Hepatocyte (in vitro differentiated cells): ENCODE measurements at regions not wholly inside any gene's neighbourhood (a gene's known extent, or its start where the extent isn't known, plus 50 kb on each side); places are given as distances from the start of the nearest gene placed in this dataset.

Experiments
- DNase-seq: peaks from one replicate; pipeline ENCODE4 v3.0.0-alpha.2; 2016; ENCODE audit warnings: low spot score
- H2AFZ ChIP-seq: fragments of 200-600 bp; sonication (generic); 2 replicates; pipeline ENCODE4 v1.6.0; 2016; ENCODE audit warnings: antibody characterized with exemption, mild to moderate bottlenecking
- H3K27ac ChIP-seq: fragments of 200-600 bp; sonication (generic); 2 replicates; pipeline ENCODE4 v1.5.1; 2016; ENCODE audit warnings: mild to moderate bottlenecking
- H3K27me3 ChIP-seq: fragments of 200-600 bp; sonication (generic); 2 replicates; pipeline ENCODE4 v1.6.1; 2016
- H3K36me3 ChIP-seq: fragments of 200-600 bp; sonication (generic); replicated peaks from 2 replicates; pipeline ENCODE4 v1.5.1; 2016; ENCODE audit warnings: low read depth; ENCODE audit not compliant: insufficient read depth
- H3K4me1 ChIP-seq: fragments of 200-600 bp; sonication (generic); 2 replicates; pipeline ENCODE4 v1.5.1; 2016; ENCODE audit warnings: mild to moderate bottlenecking, moderate library complexity; ENCODE audit not compliant: insufficient read depth
- H3K4me2 ChIP-seq: fragments of 200-600 bp; sonication (generic); 2 replicates; pipeline ENCODE4 v1.6.0; 2016
- H3K4me3 ChIP-seq: fragments of 200-600 bp; sonication (generic); 2 replicates; pipeline ENCODE4 v1.5.1; 2016; ENCODE audit warnings: mild to moderate bottlenecking
- H3K79me2 ChIP-seq: fragments of 200-600 bp; sonication (generic); 2 replicates; pipeline ENCODE4 v1.6.0; 2017; ENCODE audit warnings: mild to moderate bottlenecking
- H3K9me2 ChIP-seq: fragments of 200-600 bp; sonication (generic); replicated peaks from 2 replicates; pipeline ENCODE4 v1.6.0; 2017; ENCODE audit warnings: mild to moderate bottlenecking; ENCODE audit not compliant: insufficient read depth
- H3K9me3 ChIP-seq: fragments of 200-600 bp; sonication (generic); 2 replicates; pipeline ENCODE4 v1.5.1; 2016; ENCODE audit warnings: low read depth, mild to moderate bottlenecking
- H4K20me1 ChIP-seq: fragments of 200-600 bp; sonication (generic); 2 replicates; pipeline ENCODE4 v1.6.0; 2016; ENCODE audit warnings: mild to moderate bottlenecking; ENCODE audit not compliant: insufficient read depth, poor library complexity, severe bottlenecking
- EZH2 ChIP-seq: fragments of 200-600 bp; sonication (generic); IDR thresholded peaks from 2 replicates; pipeline ENCODE4 v1.6.1; 2016; ENCODE audit warnings: antibody characterized with exemption, mild to moderate bottlenecking, borderline replicate concordance
- EZH2phosphoT487 ChIP-seq: fragments of 200-600 bp; sonication (generic); IDR thresholded peaks from one replicate; pipeline ENCODE4 v1.6.1; 2018; ENCODE audit warnings: antibody characterized with exemption, mild to moderate bottlenecking, low read depth, moderate library complexity; ENCODE audit not compliant: unreplicated experiment, severe bottlenecking
- WGBS: methylation state at CpG from one replicate; pipeline ENCODE4 v1.1.6; 2016; ENCODE audit warnings: low lambda C conversion rate; ENCODE audit errors: missing lambda C conversion rate; 5-methylcytosine and 5-hydroxymethylcytosine counted together
- TF ChIP-seq, protein P1 (sequence below): fragments of 200-600 bp; sonication (generic); IDR thresholded peaks from 2 replicates; pipeline ENCODE4 v1.5.1; 2016; ENCODE audit warnings: antibody characterized with exemption, mild to moderate bottlenecking; ENCODE audit not compliant: poor library complexity

DNA sequence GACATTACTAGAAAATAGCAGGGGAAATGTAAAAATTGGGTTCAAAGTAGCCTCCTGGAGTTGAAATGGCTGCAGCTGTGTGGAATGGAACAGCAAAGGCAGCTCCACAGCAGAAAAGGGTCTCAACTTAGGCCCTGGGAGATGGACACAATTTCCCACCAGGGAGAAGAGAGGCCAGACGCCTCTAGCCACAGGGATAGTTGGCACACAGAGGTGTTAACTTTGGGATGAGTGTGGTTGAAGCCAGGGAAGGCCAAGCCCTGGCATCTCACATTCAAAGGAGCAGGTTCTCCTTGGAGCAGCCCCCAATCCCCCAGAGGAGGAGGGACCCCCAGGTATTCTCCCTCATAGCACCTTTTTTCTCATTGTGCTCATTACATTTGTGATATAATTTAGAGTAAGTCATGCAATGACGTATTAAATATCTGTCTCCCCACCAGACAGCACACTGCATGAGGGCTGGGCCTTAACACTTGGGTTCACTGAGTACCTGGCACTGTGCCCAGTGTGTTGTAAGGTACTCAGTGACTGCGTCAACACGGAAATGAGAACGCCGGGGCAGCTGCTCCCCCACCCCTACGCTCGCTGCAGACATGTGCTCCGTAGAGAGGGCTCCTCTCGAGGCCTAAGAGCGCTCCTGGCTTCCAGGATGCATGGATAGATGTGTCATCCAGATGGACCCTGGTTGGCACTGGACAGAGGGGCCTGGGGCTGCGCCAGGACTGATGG, 76.0 kb upstream of the CD93 start:
- Histone ChIP-seq H3K4me1 (peaks cover 17% of the 10 kb centered on the region), H3K9me2 (no peaks in the 10 kb centered on the region), H3K27ac (no peak overlapping the region), H2AFZ (no peak overlapping the region), H3K27me3 (no peaks in the 10 kb centered on the region), H4K20me1 (no peaks in the 10 kb centered on the region), H3K4me3 (no peak overlapping the region), H3K79me2 (no peaks in the 10 kb centered on the region), H3K36me3 (no peaks in the 10 kb centered on the region), H3K4me2 (no peak overlapping the region), H3K9me3 (no peaks in the 10 kb centered on the region)
- no peak for TF ChIP-seq EZH2
- no peak for TF ChIP-seq EZH2phosphoT487
- TF ChIP-seq, protein P1, sequence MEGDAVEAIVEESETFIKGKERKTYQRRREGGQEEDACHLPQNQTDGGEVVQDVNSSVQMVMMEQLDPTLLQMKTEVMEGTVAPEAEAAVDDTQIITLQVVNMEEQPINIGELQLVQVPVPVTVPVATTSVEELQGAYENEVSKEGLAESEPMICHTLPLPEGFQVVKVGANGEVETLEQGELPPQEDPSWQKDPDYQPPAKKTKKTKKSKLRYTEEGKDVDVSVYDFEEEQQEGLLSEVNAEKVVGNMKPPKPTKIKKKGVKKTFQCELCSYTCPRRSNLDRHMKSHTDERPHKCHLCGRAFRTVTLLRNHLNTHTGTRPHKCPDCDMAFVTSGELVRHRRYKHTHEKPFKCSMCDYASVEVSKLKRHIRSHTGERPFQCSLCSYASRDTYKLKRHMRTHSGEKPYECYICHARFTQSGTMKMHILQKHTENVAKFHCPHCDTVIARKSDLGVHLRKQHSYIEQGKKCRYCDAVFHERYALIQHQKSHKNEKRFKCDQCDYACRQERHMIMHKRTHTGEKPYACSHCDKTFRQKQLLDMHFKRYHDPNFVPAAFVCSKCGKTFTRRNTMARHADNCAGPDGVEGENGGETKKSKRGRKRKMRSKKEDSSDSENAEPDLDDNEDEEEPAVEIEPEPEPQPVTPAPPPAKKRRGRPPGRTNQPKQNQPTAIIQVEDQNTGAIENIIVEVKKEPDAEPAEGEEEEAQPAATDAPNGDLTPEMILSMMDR: no peak
- 78% methylated on average over 12 of the region's 12 CpGs for WGBS
- DNase-seq: peak; percentile 79

DNA sequence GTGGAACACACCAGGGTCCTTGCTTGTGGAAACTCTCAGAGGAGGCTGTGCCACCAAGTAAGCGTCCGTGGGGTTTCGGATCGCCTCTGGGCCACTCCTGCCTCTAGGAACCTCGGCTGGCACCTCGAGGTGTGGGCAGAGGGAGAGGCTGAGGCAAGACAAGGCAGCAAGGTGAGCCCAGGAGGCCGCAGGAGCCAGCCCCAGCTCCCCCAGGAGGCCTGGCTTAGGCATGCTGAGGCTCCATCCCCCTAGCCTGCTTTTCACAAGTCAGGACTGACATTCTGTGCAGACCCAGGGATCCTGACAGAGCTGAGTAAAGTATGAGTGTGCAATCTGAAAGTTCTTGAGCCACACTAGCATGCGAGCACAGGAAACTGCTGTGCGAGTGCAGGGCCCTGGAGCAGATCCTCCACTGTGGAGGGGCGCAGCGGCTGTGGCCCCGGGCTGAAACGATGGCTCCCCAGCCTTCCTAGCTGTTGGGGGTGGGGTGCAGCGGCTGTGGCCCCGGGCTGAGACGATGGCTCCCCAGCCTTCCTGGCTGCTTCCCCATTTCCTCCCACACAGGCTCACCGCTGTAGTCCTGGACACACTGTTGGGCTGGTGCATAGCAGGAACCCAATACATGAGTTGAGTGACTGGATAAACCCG, 75.2 kb upstream of the CD93 start:
- H3K9me2 ChIP-seq: no peaks in the 10 kb centered on the region
- peaks cover 17% of the 10 kb centered on the region for H3K4me1 ChIP-seq
- H3K79me2 ChIP-seq: no peaks in the 10 kb centered on the region
- H3K27ac ChIP-seq: no peak overlapping the region
- no peak overlapping the region for H3K4me3 ChIP-seq
- H3K9me3 ChIP-seq: no peaks in the 10 kb centered on the region
- no peaks in the 10 kb centered on the region for H3K36me3 ChIP-seq
- no peak for DNase-seq
- H3K4me2 ChIP-seq: no peak overlapping the region
- H4K20me1 ChIP-seq: no peaks in the 10 kb centered on the region
- TF ChIP-seq EZH2phosphoT487 (no peak), EZH2 (no peak)
- TF ChIP-seq, protein P1: no peak
- H3K27me3 ChIP-seq: no peaks in the 10 kb centered on the region
- no peak overlapping the region for H2AFZ ChIP-seq
- 86% methylated on average over 18 of the region's 18 CpGs for WGBS

DNA sequence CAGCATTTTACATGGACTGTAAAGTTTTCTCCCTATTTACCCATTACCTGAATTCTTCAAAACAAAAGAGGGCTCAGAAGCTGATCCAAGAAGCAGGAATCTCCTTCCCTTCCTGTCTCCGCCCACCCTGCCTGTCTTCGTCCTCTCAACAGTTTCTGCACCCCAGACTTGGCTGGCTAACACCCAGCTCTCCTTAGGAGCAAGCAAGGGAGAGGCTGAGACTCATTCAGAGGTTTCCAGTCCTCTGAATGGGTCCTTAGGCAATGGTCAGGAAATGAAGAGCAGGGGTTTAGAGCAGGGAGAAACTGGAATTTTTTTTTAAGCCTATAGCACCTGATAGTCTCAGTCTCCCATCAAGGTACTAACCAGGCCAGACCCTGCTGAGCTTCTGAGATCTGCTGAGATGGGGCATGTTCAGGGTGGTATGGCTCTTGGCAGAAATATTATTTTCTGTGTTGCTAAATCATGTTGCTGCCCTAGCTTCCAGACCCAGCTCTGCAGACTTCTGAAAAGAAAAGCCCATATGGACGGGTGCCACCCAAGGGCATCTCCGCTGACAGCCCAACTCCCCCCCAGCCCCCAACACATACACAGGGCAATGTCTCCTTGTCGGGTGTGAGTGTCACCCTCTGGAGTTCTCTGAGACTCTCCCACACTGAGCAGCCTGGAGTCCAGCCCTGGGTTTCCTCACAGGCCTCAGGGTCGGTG, 74.6 kb upstream of the CD93 start:
- Histone ChIP-seq H3K4me3 (no peak overlapping the region), H3K4me2 (no peak overlapping the region), H3K4me1 (peaks cover 22% of the 10 kb centered on the region), H3K9me2 (no peaks in the 10 kb centered on the region), H2AFZ (no peak overlapping the region), H3K79me2 (no peaks in the 10 kb centered on the region), H3K27me3 (no peaks in the 10 kb centered on the region), H3K9me3 (no peaks in the 10 kb centered on the region), H3K36me3 (no peaks in the 10 kb centered on the region), H4K20me1 (no peaks in the 10 kb centered on the region), H3K27ac (no peak overlapping the region)
- 87% methylated on average over 6 of the region's 6 CpGs for WGBS
- TF ChIP-seq EZH2phosphoT487: no peak
- TF ChIP-seq, protein P1: no peak
- TF ChIP-seq EZH2: no peak
- DNase-seq: no peak
